ENCODE measurements at regions not wholly inside any gene's neighbourhood (a gene's known extent, or its start where the extent isn't known, plus 50 kb on each side); places are given as distances from the start of the nearest gene placed in this dataset.

- 49% methylated on average over 12 of the region's 12 CpGs for WGBS (ENCODE audit: insufficient coverage, low coverage, low lambda C conversion rate, missing lambda C conversion rate)
- no peak for ATAC-seq
- intact Hi-C loops (cut with DNase I), result no loop called here
- H3K36me3 ChIP-seq, result no peaks in the 10 kb centered on the region
- DNase-seq, result no peak
- H3K9me3 ChIP-seq, result no peaks in the 10 kb centered on the region
- no peak overlapping the region for H3K27ac ChIP-seq
- TF ChIP-seq CTCF (IDR thresholded peaks at IDR 0.05) (no peak), POLR2A (IDR thresholded peaks at IDR 0.05) (no peak)
- no peak overlapping the region for H3K4me3 ChIP-seq
- H3K4me1 ChIP-seq, result no peaks in the 10 kb centered on the region
- no peaks in the 10 kb centered on the region for H3K27me3 ChIP-seq
Measured at GRCh38 chr12:127539226-127539858, 727.6 kb upstream of the TMEM132C start.

- no peaks in the 10 kb centered on the region for H3K9me3 ChIP-seq
- no peaks in the 10 kb centered on the region for H3K27me3 ChIP-seq
- H3K4me3 ChIP-seq, result no peak overlapping the region
- intact Hi-C loops (cut with DNase I), result no loop called here
- WGBS (ENCODE audit: insufficient coverage, low coverage, low lambda C conversion rate, missing lambda C conversion rate), result 45% methylated on average over 6 of the region's 6 CpGs
- ATAC-seq (no peak), DNase-seq (no peak)
- no peaks in the 10 kb centered on the region for H3K36me3 ChIP-seq
- H3K4me1 ChIP-seq, result no peaks in the 10 kb centered on the region
- TF ChIP-seq POLR2A (IDR thresholded peaks at IDR 0.05), result no peak
- TF ChIP-seq CTCF (IDR thresholded peaks at IDR 0.05), result no peak
- H3K27ac ChIP-seq, result no peak overlapping the region
Measured at GRCh38 chr12:127542391-127542790, 724.6 kb upstream of the TMEM132C start.

- Histone ChIP-seq H3K4me3 (no peak overlapping the region), H3K9me3 (no peaks in the 10 kb centered on the region), H3K36me3 (no peaks in the 10 kb centered on the region), H3K4me1 (no peaks in the 10 kb centered on the region), H3K27me3 (no peaks in the 10 kb centered on the region), H3K27ac (no peak overlapping the region)
- ATAC-seq (no peak), DNase-seq (no peak)
- WGBS (ENCODE audit: insufficient coverage, low coverage, low lambda C conversion rate, missing lambda C conversion rate), result 39% methylated on average over 2 of the region's 3 CpGs
- intact Hi-C loops (cut with DNase I), result no loop called here
- no peak for TF ChIP-seq POLR2A (IDR thresholded peaks at IDR 0.05)
Measured at GRCh38 chr12:127542931-127543330, 724.0 kb upstream of the TMEM132C start.

- H3K4me1 ChIP-seq, result no peaks in the 10 kb centered on the region
- WGBS (ENCODE audit: insufficient coverage, low coverage, low lambda C conversion rate, missing lambda C conversion rate), result 52% methylated on average over 4 of the region's 6 CpGs
- no peak overlapping the region for H3K4me3 ChIP-seq
- ATAC-seq, result no peak
- H3K9me3 ChIP-seq, result no peaks in the 10 kb centered on the region
- intact Hi-C loops (cut with DNase I), result no loop called here
- H3K27ac ChIP-seq, result no peak overlapping the region
- no peak for DNase-seq
- no peaks in the 10 kb centered on the region for H3K36me3 ChIP-seq
- H3K27me3 ChIP-seq, result no peaks in the 10 kb centered on the region
- TF ChIP-seq CTCF (IDR thresholded peaks at IDR 0.05), result no peak
- TF ChIP-seq POLR2A (IDR thresholded peaks at IDR 0.05), result no peak
Measured at GRCh38 chr12:127546721-127547505, 720.1 kb upstream of the TMEM132C start.

GRCh38 chr12:127548123-127548553 is 718.8 kb upstream of the TMEM132C start:
- Histone ChIP-seq H3K27me3 (no peaks in the 10 kb centered on the region), H3K4me1 (no peaks in the 10 kb centered on the region), H3K36me3 (no peaks in the 10 kb centered on the region), H3K9me3 (no peaks in the 10 kb centered on the region), H3K27ac (no peak overlapping the region), H3K4me3 (no peak overlapping the region)
- no peak for DNase-seq
- WGBS (ENCODE audit: insufficient coverage, low coverage, low lambda C conversion rate, missing lambda C conversion rate), result 41% methylated on average over 8 of the region's 10 CpGs
- intact Hi-C loops (cut with DNase I), result no loop called here
- ATAC-seq, result no peak
- TF ChIP-seq CTCF (IDR thresholded peaks at IDR 0.05) (no peak), POLR2A (IDR thresholded peaks at IDR 0.05) (no peak)
